HFFc6 (cell line): ENCODE measurements at regions not wholly inside any gene's neighbourhood (a gene's known extent, or its start where the extent isn't known, plus 50 kb on each side); places are given as distances from the start of the nearest gene placed in this dataset.
A peak's percentile ranks its signal among the peaks of the same experiment; 100 is the strongest.

Source experiments
- DNase-seq: peaks from one replicate; pipeline ENCODE4 v3.0.0-alpha.2; 2018
- H3K27ac Mint-ChIP-seq: 2 replicates; pipeline ENCODE4 v1.8.0; 2020; ENCODE audit warnings: mild to moderate bottlenecking, mixed read lengths
- H3K27me3 Mint-ChIP-seq: 2 replicates; pipeline ENCODE4 v1.8.0; 2021; ENCODE audit warnings: mild to moderate bottlenecking, moderate library complexity, mixed read lengths; ENCODE audit not compliant: insufficient read depth
- H3K36me3 Mint-ChIP-seq: 2 replicates; pipeline ENCODE4 v1.8.0; 2021; ENCODE audit warnings: low read depth, mixed read lengths
- H3K4me1 Mint-ChIP-seq: 2 replicates; pipeline ENCODE4 v1.8.0; 2020; ENCODE audit warnings: low read depth, mixed read lengths
- H3K4me3 Mint-ChIP-seq: 2 replicates; pipeline ENCODE4 v1.8.0; 2020; ENCODE audit warnings: mild to moderate bottlenecking, moderate library complexity, mixed read lengths
- H3K9me3 Mint-ChIP-seq: 2 replicates; pipeline ENCODE4 v1.8.0; 2020; ENCODE audit warnings: mild to moderate bottlenecking, mixed read lengths
- CTCF ChIP-seq: fragments of 200-600 bp; sonication (generic); IDR thresholded peaks from 2 replicates; pipeline ENCODE4 v1.5.0; 2021; ENCODE audit warnings: antibody characterized with exemption, mild to moderate bottlenecking

- no peak overlapping the region for H3K27ac Mint-ChIP-seq
- peaks cover 10% of the 10 kb centered on the region for H3K4me1 Mint-ChIP-seq
- H3K9me3 Mint-ChIP-seq, result no peaks in the 10 kb centered on the region
- no peak for DNase-seq
- peaks cover 19% of the 10 kb centered on the region for H3K27me3 Mint-ChIP-seq
- no peak for TF ChIP-seq CTCF
- H3K4me3 Mint-ChIP-seq, result no peak overlapping the region
- peaks cover 4% of the 10 kb centered on the region; the same call in 1 of the 2 replicates for H3K36me3 Mint-ChIP-seq
These were observed 110.3 kb downstream of the RFLNA start for GRCh38 chr12:124405151-124405550.

- Mint-ChIP-seq H3K27ac (no peak overlapping the region), H3K4me1 (peaks cover 13% of the 10 kb centered on the region), H3K4me3 (no peak overlapping the region), H3K36me3 (0 out of 2 replicates have a peak, but pooled peaks cover 9% of the 10 kb centered on the region), H3K9me3 (no peaks in the 10 kb centered on the region), H3K27me3 (peaks cover 19% of the 10 kb centered on the region)
- no peak for TF ChIP-seq CTCF
- no peak for DNase-seq
These were observed 109.4 kb downstream of the RFLNA start for GRCh38 chr12:124404162-124404784.

GRCh38 chr12:124403273-124403672 is 108.4 kb downstream of the RFLNA start:
- Mint-ChIP-seq H3K27ac (peak overlapping the region; percentile 65), H3K36me3 (0 out of 2 replicates have a peak, but pooled peaks cover 9% of the 10 kb centered on the region), H3K4me3 (no peak overlapping the region)

GRCh38 chr12:124402248-124403066 is 107.6 kb downstream of the RFLNA start:
- no peak for DNase-seq
- 0 out of 2 replicates have a peak, but pooled peaks cover 9% of the 10 kb centered on the region for H3K36me3 Mint-ChIP-seq
- no peak for TF ChIP-seq CTCF
- no peak overlapping the region for H3K4me3 Mint-ChIP-seq
- H3K4me1 Mint-ChIP-seq, result peaks cover 13% of the 10 kb centered on the region
- no peaks in the 10 kb centered on the region for H3K9me3 Mint-ChIP-seq
- no peak overlapping the region for H3K27ac Mint-ChIP-seq
- peaks cover 16% of the 10 kb centered on the region for H3K27me3 Mint-ChIP-seq

More at GRCh38 chr12:124403273-124403672, 108.4 kb downstream of the RFLNA start:
- no peaks in the 10 kb centered on the region for H3K9me3 Mint-ChIP-seq
- H3K27me3 Mint-ChIP-seq, result peaks cover 16% of the 10 kb centered on the region
- no peak for DNase-seq
- TF ChIP-seq CTCF, result no peak
- H3K4me1 Mint-ChIP-seq, result peaks cover 13% of the 10 kb centered on the region

- H3K27me3 Mint-ChIP-seq, result peaks cover 11% of the 10 kb centered on the region
- no peaks in the 10 kb centered on the region for H3K9me3 Mint-ChIP-seq
- H3K36me3 Mint-ChIP-seq, result 0 out of 2 replicates have a peak, but pooled peaks cover 9% of the 10 kb centered on the region
- no peak overlapping the region for H3K4me3 Mint-ChIP-seq
- no peak overlapping the region for H3K27ac Mint-ChIP-seq
- DNase-seq, result no peak
- TF ChIP-seq CTCF, result no peak
- H3K4me1 Mint-ChIP-seq, result peaks cover 13% of the 10 kb centered on the region
These were observed 106.9 kb downstream of the RFLNA start for GRCh38 chr12:124401704-124402221.
